Kidney epithelial cell (primary cell): ENCODE measurements at regions not wholly inside any gene's neighbourhood (a gene's known extent, or its start where the extent isn't known, plus 50 kb on each side); places are given as distances from the start of the nearest gene placed in this dataset.
A peak's percentile ranks its signal among the peaks of the same experiment; 100 is the strongest.
"Not testable (repeated sequence)": the region's sequence is repeated elsewhere in the genome, so short reads cannot be mapped to it uniquely, and the experiment has no call there.

Experiments
- DNase-seq: peaks from one replicate; pipeline ENCODE4 v3.0.0-alpha.2; 2010; ENCODE audit warnings: low read depth
- H3K27me3 ChIP-seq: 2 replicates; pipeline ENCODE4 v1.6.0; 2011; ENCODE audit warnings: low read length; ENCODE audit not compliant: control insufficient read depth, insufficient read depth
- H3K36me3 ChIP-seq: 2 replicates; pipeline ENCODE4 v1.5.1; 2011; ENCODE audit warnings: low read length; ENCODE audit not compliant: control insufficient read depth, insufficient read depth
- H3K4me3 ChIP-seq: 2 replicates; pipeline ENCODE4 v1.5.1; 2011; ENCODE audit warnings: low read depth, mild to moderate bottlenecking, control low read depth, low read length
- TF ChIP-seq, protein P1 (sequence below): IDR thresholded peaks from 2 replicates; pipeline ENCODE4 v1.5.1; 2011; ENCODE audit warnings: mild to moderate bottlenecking, moderate library complexity, low read length, control low read depth, inconsistent platforms; ENCODE audit not compliant: insufficient read depth, poor library complexity, severe bottlenecking

DNA sequence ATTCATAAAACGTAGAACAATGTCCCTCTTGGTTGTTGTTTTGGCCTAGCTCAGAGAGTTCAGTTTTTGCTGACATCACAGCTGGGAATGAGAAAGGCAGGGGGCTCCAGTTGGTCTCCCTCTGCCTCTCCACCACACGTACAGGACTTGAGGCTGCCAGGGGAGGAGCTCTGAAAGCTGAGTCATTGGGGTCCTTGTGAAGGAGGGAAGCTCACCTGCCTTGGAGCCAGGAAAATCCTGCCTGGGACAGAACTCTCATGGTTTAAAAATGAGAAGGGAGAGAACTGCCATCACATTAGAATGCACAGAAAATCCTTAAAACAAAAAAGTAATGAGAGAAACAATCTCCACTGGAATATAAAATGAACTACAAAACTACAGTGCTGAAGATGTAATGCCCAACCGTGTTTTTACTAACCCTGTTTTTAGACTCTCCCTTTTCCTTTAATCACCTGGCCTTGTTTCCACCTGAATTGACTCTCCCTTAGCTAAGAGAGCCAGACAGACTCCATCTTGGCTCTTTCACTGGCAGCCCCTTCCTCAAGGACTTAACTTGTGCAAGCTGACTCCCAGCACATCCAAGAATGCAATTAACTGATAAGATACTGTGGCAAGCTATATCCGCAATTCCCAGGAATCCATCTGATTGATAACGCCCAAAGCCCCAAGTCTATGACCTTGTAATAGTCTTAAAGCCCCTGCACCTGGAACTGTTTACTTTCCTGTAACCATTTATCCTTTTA lies 58.6 kb upstream of the TARP start:
- H3K27me3 ChIP-seq, H3K36me3 ChIP-seq, H3K4me3 ChIP-seq, DNase-seq: not testable (repeated sequence)

- H3K36me3 ChIP-seq: no peaks in the 10 kb centered on the region
- H3K4me3 ChIP-seq: no peak overlapping the region
- no peaks in the 10 kb centered on the region for H3K27me3 ChIP-seq
- DNase-seq: no peak
- TF ChIP-seq, protein P1, sequence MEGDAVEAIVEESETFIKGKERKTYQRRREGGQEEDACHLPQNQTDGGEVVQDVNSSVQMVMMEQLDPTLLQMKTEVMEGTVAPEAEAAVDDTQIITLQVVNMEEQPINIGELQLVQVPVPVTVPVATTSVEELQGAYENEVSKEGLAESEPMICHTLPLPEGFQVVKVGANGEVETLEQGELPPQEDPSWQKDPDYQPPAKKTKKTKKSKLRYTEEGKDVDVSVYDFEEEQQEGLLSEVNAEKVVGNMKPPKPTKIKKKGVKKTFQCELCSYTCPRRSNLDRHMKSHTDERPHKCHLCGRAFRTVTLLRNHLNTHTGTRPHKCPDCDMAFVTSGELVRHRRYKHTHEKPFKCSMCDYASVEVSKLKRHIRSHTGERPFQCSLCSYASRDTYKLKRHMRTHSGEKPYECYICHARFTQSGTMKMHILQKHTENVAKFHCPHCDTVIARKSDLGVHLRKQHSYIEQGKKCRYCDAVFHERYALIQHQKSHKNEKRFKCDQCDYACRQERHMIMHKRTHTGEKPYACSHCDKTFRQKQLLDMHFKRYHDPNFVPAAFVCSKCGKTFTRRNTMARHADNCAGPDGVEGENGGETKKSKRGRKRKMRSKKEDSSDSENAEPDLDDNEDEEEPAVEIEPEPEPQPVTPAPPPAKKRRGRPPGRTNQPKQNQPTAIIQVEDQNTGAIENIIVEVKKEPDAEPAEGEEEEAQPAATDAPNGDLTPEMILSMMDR: peak; percentile 3
These were observed 57.6 kb upstream of the TARP start for GRCh38 chr7:38330861-38331621.

- DNase-seq: no peak
- TF ChIP-seq, protein P1: no peak
- Histone ChIP-seq H3K36me3 (no peaks in the 10 kb centered on the region), H3K27me3 (no peaks in the 10 kb centered on the region), H3K4me3 (no peak overlapping the region)
These were observed 56.6 kb upstream of the TARP start for GRCh38 chr7:38330039-38330438.

GRCh38 chr7:38329340-38329739 lies 55.9 kb upstream of the TARP start:
- no peak for DNase-seq
- no peak overlapping the region for H3K4me3 ChIP-seq
- H3K27me3 ChIP-seq: no peaks in the 10 kb centered on the region
- TF ChIP-seq, protein P1: no peak
- H3K36me3 ChIP-seq: no peaks in the 10 kb centered on the region

DNA sequence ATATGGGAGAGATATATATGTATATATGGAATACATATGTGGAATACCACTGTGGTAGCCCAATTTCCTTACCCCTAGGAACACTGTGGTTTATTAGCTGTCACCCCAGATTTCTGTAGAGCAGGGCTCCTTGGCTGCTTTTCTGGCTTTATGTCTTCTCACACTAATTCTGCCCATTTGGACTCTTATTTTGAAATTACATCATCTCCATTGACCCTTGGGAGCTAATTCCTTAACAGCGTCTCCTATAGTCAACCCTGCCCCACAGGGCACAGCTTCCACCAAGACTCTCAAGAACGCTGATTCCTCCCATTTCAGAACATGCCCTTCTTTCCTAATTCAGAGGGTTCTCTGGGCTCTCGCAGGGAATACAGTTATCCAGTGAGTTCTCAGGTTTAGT lies 55.4 kb upstream of the TARP start:
- H3K36me3 ChIP-seq: no peaks in the 10 kb centered on the region
- no peaks in the 10 kb centered on the region for H3K27me3 ChIP-seq
- H3K4me3 ChIP-seq: no peak overlapping the region
- no peak for DNase-seq
- TF ChIP-seq, protein P1: no peak

DNA sequence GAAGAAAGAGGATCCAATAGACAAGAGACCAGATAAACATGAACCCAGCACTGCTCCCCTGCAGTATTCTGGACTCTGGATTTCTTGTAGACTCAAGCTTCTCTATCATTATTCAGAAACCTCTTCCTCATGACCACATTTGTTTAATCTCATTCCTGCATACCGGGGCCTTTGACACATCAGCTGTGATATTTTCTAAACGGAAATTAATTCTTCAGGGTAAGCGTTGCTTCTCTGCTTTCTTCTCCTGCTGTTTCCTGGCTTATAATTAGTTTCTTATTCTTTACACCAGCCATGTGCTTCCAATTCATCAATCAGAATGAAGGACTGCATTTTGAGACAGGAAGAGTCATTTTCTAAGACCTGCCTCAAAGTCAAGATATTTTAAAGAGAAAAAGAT lies 54.2 kb upstream of the TARP start:
- DNase-seq: no peak
- Histone ChIP-seq H3K4me3 (no peak overlapping the region), H3K36me3 (no peaks in the 10 kb centered on the region), H3K27me3 (no peaks in the 10 kb centered on the region)
- TF ChIP-seq, protein P1: no peak
